H1 (cell line): ENCODE measurements at regions not wholly inside any gene's neighbourhood (a gene's known extent, or its start where the extent isn't known, plus 50 kb on each side); places are given as distances from the start of the nearest gene placed in this dataset.

Experiments
- CTCF ChIA-PET: fragments of 300-600 bp; sonication (Branson Sonifier 250); formaldehyde crosslinking; loops from one replicate; lab custom pipeline; 2021; ENCODE audit not compliant: partially characterized antibody; lab: Charles Lee
- POLR2A ChIA-PET: fragments of 300-600 bp; sonication (Branson Sonifier 250); formaldehyde crosslinking; loops from one replicate; lab custom pipeline; 2021; ENCODE audit warnings: inconsistent platforms; ENCODE audit not compliant: partially characterized antibody; lab: Charles Lee
- DNase-seq, 2 experiments: peaks; one replicate each; pipeline versions ENCODE4 v3.0.0 to v3.0.0-alpha.2; 2010 to 2022; ENCODE audit warnings: low spot score in 2 of 2, low read depth in 1 of 2, mixed read lengths in 1 of 2
- FAIRE-seq: peaks from 2 replicates; lab custom pipeline; 2011; peaks lifted over from hg19 to GRCh38; lab: Jason Lieb, UNC
- H2AFZ ChIP-seq: 2 replicates; pipeline ENCODE4 v1.8.1; 2012; ENCODE audit warnings: low read length, inconsistent platforms
- H2AK5ac ChIP-seq: 2 replicates; pipeline ENCODE4 v1.6.1; 2013; ENCODE audit warnings: low read depth, low read length
- H2BK120ac ChIP-seq: replicated peaks from 2 replicates; pipeline ENCODE3; 2013; ENCODE audit warnings: low read depth, low read length, inconsistent platforms
- H2BK12ac ChIP-seq: 2 replicates; pipeline ENCODE4 v1.6.1; 2013; ENCODE audit warnings: low read depth, low read length
- H2BK15ac ChIP-seq: 2 replicates; pipeline ENCODE4 v1.6.1; 2013; ENCODE audit warnings: low read length
- H2BK20ac ChIP-seq: 2 replicates; pipeline ENCODE4 v1.6.1; 2013; ENCODE audit warnings: low read length
- H2BK5ac ChIP-seq: 2 replicates; pipeline ENCODE4 v1.6.1; 2013; ENCODE audit warnings: low read depth, low read length
- H3K14ac ChIP-seq: 2 replicates; pipeline ENCODE4 v1.6.1; 2013; ENCODE audit warnings: inconsistent platforms; ENCODE audit not compliant: insufficient read length
- H3K18ac ChIP-seq: 2 replicates; pipeline ENCODE4 v1.6.1; 2013; ENCODE audit warnings: low read length; ENCODE audit errors: extremely low read depth
- H3K23ac ChIP-seq: 2 replicates; pipeline ENCODE4 v1.6.1; 2013; ENCODE audit warnings: inconsistent platforms; ENCODE audit not compliant: insufficient read length
- H3K23me2 ChIP-seq: 2 replicates; pipeline ENCODE4 v1.6.1; 2013; ENCODE audit warnings: low read depth, low read length
- H3K27ac ChIP-seq: 2 replicates; pipeline ENCODE4 v1.6.1; 2011; ENCODE audit warnings: low read depth, low read length, inconsistent platforms
- H3K27me3 ChIP-seq, 4 experiments: replicated peaks in 1 of 4; 1 replicate in 1 of 4; 2 replicates in 3 of 4; pipeline versions ENCODE4 v1.6.1 to v1.8.1; 2011 to 2013; ENCODE audit warnings: low read length in 3 of 4, mild to moderate bottlenecking in 3 of 4, inconsistent platforms in 2 of 4, mixed read lengths in 2 of 4, moderate library complexity in 1 of 4; ENCODE audit not compliant: control insufficient read depth in 3 of 4, insufficient read depth in 3 of 4; ENCODE audit errors: extremely low read depth in 1 of 4
- H3K36me3 ChIP-seq, 4 experiments: 2 replicates each; pipeline versions ENCODE4 v1.6.1 to v1.8.1; 2011 to 2013; ENCODE audit warnings: mild to moderate bottlenecking in 4 of 4, low read length in 3 of 4, moderate library complexity in 2 of 4, control low read depth in 1 of 4, inconsistent platforms in 1 of 4; ENCODE audit not compliant: insufficient read depth in 4 of 4, control insufficient read depth in 2 of 4
- H3K4ac ChIP-seq: replicated peaks from 2 replicates; pipeline ENCODE3; 2013; ENCODE audit warnings: low read length, low read depth, mixed read lengths, inconsistent platforms; ENCODE audit not compliant: insufficient read length
- H3K4me1 ChIP-seq, 4 experiments: replicated peaks in 1 of 4; 1 replicate in 1 of 4; 2 replicates in 3 of 4; pipeline versions ENCODE4 v1.6.1 to v1.8.1; 2011 to 2013; ENCODE audit warnings: low read length in 3 of 4, inconsistent platforms in 2 of 4, mixed read lengths in 1 of 4; ENCODE audit not compliant: insufficient read depth in 4 of 4, control insufficient read depth in 3 of 4
- H3K4me2 ChIP-seq, 2 experiments: 2 replicates each; pipeline versions ENCODE4 v1.6.1 to v1.8.1; 2011 to 2013; ENCODE audit warnings: low read depth in 2 of 2, low read length in 2 of 2, control low read depth in 1 of 2, inconsistent platforms in 1 of 2, mild to moderate bottlenecking in 1 of 2; ENCODE audit not compliant: insufficient read depth in 1 of 2
- H3K4me3 ChIP-seq, 4 experiments: fragments of 200-600, 300-600 bp in 1 of 4; sonication (generic), shearing (Covaris generic), sonication (Bioruptor Twin) in 1 of 4; 2 replicates each; pipeline versions ENCODE4 v1.5.1 to v1.8.1; 2011 to 2016; ENCODE audit warnings: low read length in 4 of 4, low read depth in 3 of 4, control low read depth in 2 of 4, inconsistent platforms in 2 of 4, mild to moderate bottlenecking in 2 of 4, mixed read lengths in 1 of 4, moderate library complexity in 1 of 4; ENCODE audit not compliant: insufficient read depth in 2 of 4; ENCODE audit errors: extremely low read depth in 1 of 4
- H3K56ac ChIP-seq: replicated peaks from 2 replicates; pipeline ENCODE3; 2013; ENCODE audit warnings: low read depth, mild to moderate bottlenecking, mixed read lengths, low read length, inconsistent platforms; ENCODE audit not compliant: insufficient read length
- H3K79me1 ChIP-seq: 2 replicates; pipeline ENCODE4 v1.6.1; 2013; ENCODE audit warnings: low read depth, low read length, control low read depth
- H3K79me2 ChIP-seq, 2 experiments: 2 replicates each; pipeline versions ENCODE4 v1.6.1 to v1.8.1; 2012 to 2013; ENCODE audit warnings: low read length in 2 of 2, mild to moderate bottlenecking in 2 of 2, inconsistent platforms in 1 of 2; ENCODE audit not compliant: insufficient read depth in 2 of 2, control insufficient read depth in 1 of 2
- H3K9ac ChIP-seq, 4 experiments: replicated peaks in 1 of 4; 1 replicate in 1 of 4; 2 replicates in 3 of 4; pipeline versions ENCODE4 v1.6.1 to v1.8.1; 2011 to 2013; ENCODE audit warnings: low read depth in 3 of 4, low read length in 3 of 4, control low read depth in 2 of 4, mild to moderate bottlenecking in 2 of 4, moderate library complexity in 2 of 4, inconsistent platforms in 1 of 4; ENCODE audit errors: extremely low read depth in 1 of 4
- H3K9me3 ChIP-seq, 2 experiments: 2 replicates each; pipeline versions ENCODE4 v1.6.1 to v1.8.1; 2012 to 2013; ENCODE audit warnings: mild to moderate bottlenecking in 2 of 2, moderate library complexity in 2 of 2, control low read depth in 1 of 2, inconsistent platforms in 1 of 2, low read depth in 1 of 2, low read length in 1 of 2, mixed read lengths in 1 of 2; ENCODE audit not compliant: insufficient read depth in 2 of 2
- H4K20me1 ChIP-seq, 2 experiments: replicated peaks in 1 of 2; 2 replicates each; pipeline versions ENCODE3 to v1.8.1; 2011 to 2013; ENCODE audit warnings: inconsistent platforms in 2 of 2, low read length in 2 of 2, mild to moderate bottlenecking in 1 of 2; ENCODE audit not compliant: insufficient read depth in 2 of 2, control insufficient read depth in 1 of 2
- H4K5ac ChIP-seq: 2 replicates; pipeline ENCODE4 v1.6.1; 2013; ENCODE audit warnings: low read length, low read depth, mixed read lengths, inconsistent platforms; ENCODE audit not compliant: insufficient read length
- H4K8ac ChIP-seq: 2 replicates; pipeline ENCODE4 v1.8.0; 2013; ENCODE audit warnings: mild to moderate bottlenecking, moderate library complexity, low read length, inconsistent platforms; ENCODE audit not compliant: insufficient read depth; ENCODE audit errors: extremely low read depth
- H4K91ac ChIP-seq: replicated peaks from 2 replicates; pipeline ENCODE3; 2013; ENCODE audit warnings: low read length, mixed read lengths, inconsistent platforms; ENCODE audit not compliant: insufficient read length
- BRCA1 ChIP-seq: IDR thresholded peaks from 2 replicates; pipeline ENCODE4 v1.6.1; 2012; ENCODE audit warnings: low read depth, low read length, improper control_type of control experiment
- CBX5 ChIP-seq: fragments of 300-800, 300-1000 bp; sonication (generic); IDR thresholded peaks from 2 replicates; pipeline ENCODE4 v1.7.1; 2016; ENCODE audit warnings: antibody characterized with exemption, low read length, low read depth
- EP300 ChIP-seq, 2 experiments: IDR thresholded peaks; 1 replicate in 1 of 2; 2 replicates in 1 of 2; pipeline ENCODE4 v1.6.1; 2011 to 2012; ENCODE audit warnings: low read depth in 2 of 2, low read length in 2 of 2, mild to moderate bottlenecking in 2 of 2, borderline replicate concordance in 1 of 2, inconsistent platforms in 1 of 2, moderate library complexity in 1 of 2
- HDAC6 ChIP-seq: IDR thresholded peaks from one replicate; pipeline ENCODE4 v1.7.1; 2012; ENCODE audit warnings: low read depth, mild to moderate bottlenecking, inconsistent platforms, low read length, moderate library complexity
- KDM1A ChIP-seq: fragments of 200-600, 300-600 bp; sonication (generic); IDR thresholded peaks from 2 replicates; pipeline ENCODE4 v1.7.1; 2016; ENCODE audit warnings: mild to moderate bottlenecking, low read length, borderline replicate concordance
- KDM4A ChIP-seq: IDR thresholded peaks from one replicate; pipeline ENCODE4 v1.7.1; 2012; ENCODE audit warnings: low read depth, mild to moderate bottlenecking, moderate library complexity, low read length, inconsistent platforms; ENCODE audit not compliant: severe bottlenecking
- MAX ChIP-seq: IDR thresholded peaks from 2 replicates; pipeline ENCODE4 v1.6.1; 2012; ENCODE audit warnings: inconsistent platforms
- NRF1 ChIP-seq: IDR thresholded peaks from 2 replicates; pipeline ENCODE4 v1.6.1; 2011; ENCODE audit warnings: mild to moderate bottlenecking, low read depth, low read length, improper control_type of control experiment
- POU5F1 ChIP-seq: IDR thresholded peaks from 2 replicates; pipeline ENCODE4 v1.6.1; 2011; ENCODE audit warnings: low read depth, mild to moderate bottlenecking, low read length, moderate library complexity
- RNF2 ChIP-seq: fragments of 200-900, 300-1000 bp; sonication (generic); IDR thresholded peaks from 2 replicates; pipeline ENCODE4 v1.7.1; 2016; ENCODE audit warnings: borderline replicate concordance, low read depth, mild to moderate bottlenecking, antibody characterized with exemption, low read length; ENCODE audit not compliant: poor library complexity, severe bottlenecking; ENCODE audit errors: missing control alignments
- RXRA ChIP-seq: IDR thresholded peaks from 2 replicates; pipeline ENCODE4 v1.6.1; 2011; ENCODE audit warnings: low read depth, mild to moderate bottlenecking, low read length, moderate library complexity; ENCODE audit not compliant: insufficient read depth
- SIX5 ChIP-seq: IDR thresholded peaks from 2 replicates; pipeline ENCODE4 v1.6.1; 2011; ENCODE audit warnings: mild to moderate bottlenecking, low read depth, low read length
- TCF12 ChIP-seq: IDR thresholded peaks from 2 replicates; pipeline ENCODE4 v1.6.1; 2011; ENCODE audit warnings: low read depth, mild to moderate bottlenecking, low read length
- WGBS, 2 experiments: shearing (Covaris generic) in 1 of 2; methylation state at CpG; one replicate each; pipeline versions ENCODE4 v1.1.6 to v1.1.7; 2013 to 2015; ENCODE audit warnings: low lambda C conversion rate in 2 of 2, mixed read lengths in 2 of 2, inconsistent platforms in 1 of 2, low coverage in 1 of 2, missing lambda C conversion rate in 1 of 2; ENCODE audit not compliant: insufficient replicate concordance in 2 of 2, insufficient coverage in 1 of 2, insufficient read length in 1 of 2; ENCODE audit errors: extremely low coverage in 1 of 2, missing lambda C conversion rate in 1 of 2; 5-methylcytosine and 5-hydroxymethylcytosine counted together

GRCh38 chr6:156698239-156699016 lies 78.8 kb upstream of the ARID1B start:
- H3K23me2 ChIP-seq: no peaks in the 10 kb centered on the region
- no peak overlapping the region for H3K56ac ChIP-seq
- ChIA-PET POLR2A (no interaction called here), CTCF (interaction anchor here (0.6 kb wide), 1 partner anchor 239 kb away, joined by 3 read pairs; no protein-coding TSS in a partner anchor)
- no peak overlapping the region for H4K91ac ChIP-seq
- H4K20me1 ChIP-seq: no peaks in the 10 kb centered on the region
- no peaks in the 10 kb centered on the region for H3K4me1 ChIP-seq
- no peaks in the 10 kb centered on the region for H3K36me3 ChIP-seq
- H2BK15ac ChIP-seq: no peak overlapping the region
- H3K23ac ChIP-seq: no peak overlapping the region
- FAIRE-seq: no peak
- H3K18ac ChIP-seq: no peak overlapping the region
- H3K14ac ChIP-seq: no peak overlapping the region
- no peak overlapping the region for H2BK120ac ChIP-seq
- no peak overlapping the region for H2AK5ac ChIP-seq
- DNase-seq: no peak
- no peak overlapping the region for H3K4me3 ChIP-seq
- no peak overlapping the region for H2BK5ac ChIP-seq
- H3K27ac ChIP-seq: no peak overlapping the region
- H3K4me2 ChIP-seq: no peak overlapping the region
- H3K79me2 ChIP-seq: no peaks in the 10 kb centered on the region
- no peak overlapping the region for H4K5ac ChIP-seq
- H3K79me1 ChIP-seq: no peaks in the 10 kb centered on the region
- H3K9ac ChIP-seq: no peak overlapping the region
- H4K8ac ChIP-seq: no peak overlapping the region
- no peak overlapping the region for H2AFZ ChIP-seq
- no peaks in the 10 kb centered on the region for H3K27me3 ChIP-seq
- no peak overlapping the region for H2BK20ac ChIP-seq
- H2BK12ac ChIP-seq: no peak overlapping the region
- WGBS, 2 experiments: 93% methylated on average over 9 of the region's 9 CpGs; no CpG with 5 or more reads in 1 of the 2 experiments
- no peaks in the 10 kb centered on the region for H3K9me3 ChIP-seq
- no peak overlapping the region for H3K4ac ChIP-seq
- TF ChIP-seq CBX5: no peak
- TF ChIP-seq KDM1A: no peak
- TF ChIP-seq BRCA1: no peak
- TF ChIP-seq RXRA: no peak
- no peak for TF ChIP-seq MAX
- TF ChIP-seq HDAC6: no peak
- TF ChIP-seq RNF2: no peak
- no peak for TF ChIP-seq TCF12
- no peak for TF ChIP-seq POU5F1
- TF ChIP-seq KDM4A: no peak
- TF ChIP-seq EP300 (IDR thresholded peaks at IDR 0.05; ENCODE audit: borderline replicate concordance in 1 of 2, low read depth in 2 of 2, low read length in 2 of 2): no peak
- no peak for TF ChIP-seq SIX5
- no peak for TF ChIP-seq NRF1
